NCI-H524 (cell line): ENCODE measurements at regions not wholly inside any gene's neighbourhood (a gene's known extent, or its start where the extent isn't known, plus 50 kb on each side); places are given as distances from the start of the nearest gene placed in this dataset.

Source experiments
- DNase-seq, 2 experiments: peaks; one replicate each; lab custom pipeline; 2025; lab: John Stamatoyannopoulos, UW

DNA sequence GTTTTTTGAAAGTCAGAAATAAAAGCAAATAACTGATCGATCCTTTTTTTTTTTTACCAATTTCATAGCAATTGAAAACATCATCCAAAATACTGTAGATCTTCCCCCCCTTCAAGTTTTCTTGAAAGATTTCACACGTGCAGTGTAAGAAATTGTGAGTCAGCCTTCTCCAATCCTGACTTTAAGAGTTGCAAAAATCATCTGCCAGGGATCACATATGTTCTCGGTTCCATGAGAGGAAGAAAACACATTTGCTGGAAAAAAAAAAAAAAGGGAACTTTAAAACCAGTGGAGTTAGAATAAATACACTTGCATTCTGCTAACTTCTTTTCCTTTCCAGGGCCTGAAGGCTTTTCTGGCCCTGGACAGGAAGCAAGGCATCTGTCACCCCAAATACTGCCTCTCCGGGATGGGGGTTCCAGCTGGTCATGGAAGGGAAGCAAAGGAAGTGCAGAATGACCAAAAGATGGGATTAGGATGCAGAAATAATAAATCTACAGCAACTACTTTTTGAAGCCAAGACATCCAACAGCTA is 198.4 kb upstream of the KIAA1217 start:
- no peak for DNase-seq

DNA sequence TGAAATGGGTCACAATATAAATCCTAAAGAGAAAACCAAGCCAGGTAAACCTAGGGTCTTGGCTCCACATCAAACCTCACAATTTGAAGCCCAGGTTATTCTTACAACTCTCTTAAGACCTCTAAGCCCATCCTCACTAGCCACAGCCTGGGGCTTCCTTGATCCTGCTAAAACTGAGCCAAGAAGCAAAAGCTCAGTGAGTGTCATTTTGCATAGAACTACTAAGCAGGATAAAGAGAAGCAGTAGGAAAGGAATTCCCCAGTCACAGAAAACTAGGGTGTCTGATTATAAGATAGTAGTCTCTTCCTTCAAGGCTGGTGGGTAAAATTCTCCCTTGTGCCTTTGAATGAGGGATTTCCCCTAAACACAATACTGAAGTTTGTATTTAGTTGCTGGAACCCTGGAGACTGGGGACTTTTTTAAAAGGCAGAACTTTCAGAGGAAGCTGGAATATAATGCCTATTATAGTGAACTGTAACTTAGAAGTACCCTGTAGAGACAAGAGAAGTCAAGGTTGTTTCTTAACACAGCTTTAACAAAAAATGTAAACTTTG is 196.6 kb upstream of the KIAA1217 start:
- no peak for DNase-seq

DNA sequence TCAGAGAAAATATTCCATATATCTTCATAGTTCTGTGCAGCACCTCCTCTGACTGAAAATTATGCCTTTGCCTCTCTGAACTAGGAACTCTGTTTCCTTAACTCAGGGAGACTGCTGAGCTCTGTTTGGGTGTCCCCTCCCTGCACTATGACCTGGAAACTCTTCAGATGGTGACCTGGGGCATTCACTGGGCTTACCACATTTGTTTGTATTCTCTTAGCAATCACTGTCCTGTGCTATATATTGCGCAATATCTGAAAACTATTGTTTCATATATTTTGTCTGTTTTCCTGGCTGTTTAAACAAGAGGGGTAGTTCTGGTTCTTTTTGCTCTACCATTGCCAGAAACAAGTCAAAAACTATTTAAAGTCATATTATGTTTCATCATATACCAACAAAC is 181.8 kb upstream of the KIAA1217 start:
- no peak for DNase-seq

DNA sequence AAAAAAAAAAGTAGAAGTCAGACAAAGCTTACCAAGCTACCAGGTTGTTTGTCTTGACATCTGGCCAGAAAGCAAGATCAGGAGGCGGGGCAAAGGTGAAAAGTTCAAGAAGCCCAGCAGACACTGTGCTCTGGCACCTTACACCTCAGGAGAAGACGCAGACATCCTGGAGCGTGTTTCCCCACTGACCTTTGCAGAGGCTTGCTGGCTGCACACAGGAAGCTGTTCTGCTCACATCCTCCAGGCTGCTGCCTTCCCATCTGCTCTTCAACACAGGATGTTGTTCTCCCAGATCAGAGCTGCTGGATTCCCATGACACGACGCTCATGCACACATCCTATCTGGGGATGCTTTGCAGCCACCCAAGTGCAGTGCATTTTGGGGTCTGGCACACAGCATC is 174.4 kb upstream of the KIAA1217 start:
- DNase-seq: no peak

DNA sequence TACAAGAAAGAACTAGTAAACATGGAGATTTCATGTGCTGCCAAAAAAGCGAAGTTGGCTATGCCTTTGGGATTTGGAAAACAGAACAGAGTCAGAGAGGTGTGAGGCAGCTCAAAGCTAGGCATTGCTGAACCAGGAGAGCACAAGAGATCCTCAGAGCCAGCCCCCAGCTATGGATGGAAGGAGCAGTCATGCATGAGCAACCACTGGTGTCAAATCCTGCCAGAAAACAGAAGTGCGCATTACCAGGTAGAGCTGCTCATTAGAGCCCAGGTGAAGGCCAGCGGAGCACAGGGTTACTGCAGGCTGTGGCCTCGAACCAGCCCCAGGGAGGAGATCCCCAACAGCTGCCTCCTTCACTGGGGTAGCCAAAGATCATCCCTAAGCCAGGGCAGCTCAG is 173.2 kb upstream of the KIAA1217 start:
- no peak for DNase-seq

DNA sequence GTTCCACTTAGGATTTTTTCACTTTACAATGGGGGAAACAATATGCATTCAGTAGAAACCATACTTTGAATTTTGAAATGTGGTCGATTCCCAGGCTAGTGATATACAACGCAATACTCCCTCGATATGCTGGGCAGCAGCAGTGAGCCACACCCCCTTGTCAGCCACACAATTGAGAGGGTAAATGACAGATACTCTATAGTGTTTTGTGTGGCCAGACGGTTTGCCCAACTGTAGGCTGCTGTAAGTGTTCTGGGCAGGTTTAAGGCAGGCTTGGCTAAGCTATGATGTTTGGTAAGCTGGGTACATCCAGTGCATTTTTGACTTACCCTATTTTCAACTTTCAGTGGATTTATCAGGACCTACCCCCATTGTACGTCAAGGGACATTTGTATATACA is 169.6 kb upstream of the KIAA1217 start:
- DNase-seq: no peak

DNA sequence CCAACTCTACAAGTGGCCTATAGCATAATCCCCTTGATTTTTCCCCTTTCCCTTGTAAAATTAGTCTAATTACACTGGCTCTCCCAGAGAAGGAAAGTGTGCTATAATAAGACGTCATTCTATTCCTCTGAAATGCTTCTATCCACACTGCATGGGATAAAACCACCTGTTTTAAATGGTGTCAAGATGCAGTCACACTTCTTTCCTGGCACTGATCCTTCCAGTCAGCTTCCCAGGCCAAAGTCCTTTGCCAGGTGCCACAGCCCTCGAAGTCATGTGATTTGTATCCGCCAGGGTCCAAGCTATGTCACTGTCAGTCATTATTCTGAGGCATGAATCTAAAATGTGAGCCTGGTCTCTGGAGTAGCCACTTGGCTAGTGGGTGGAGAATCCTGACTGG is 169.0 kb upstream of the KIAA1217 start:
- DNase-seq: no peak

DNA sequence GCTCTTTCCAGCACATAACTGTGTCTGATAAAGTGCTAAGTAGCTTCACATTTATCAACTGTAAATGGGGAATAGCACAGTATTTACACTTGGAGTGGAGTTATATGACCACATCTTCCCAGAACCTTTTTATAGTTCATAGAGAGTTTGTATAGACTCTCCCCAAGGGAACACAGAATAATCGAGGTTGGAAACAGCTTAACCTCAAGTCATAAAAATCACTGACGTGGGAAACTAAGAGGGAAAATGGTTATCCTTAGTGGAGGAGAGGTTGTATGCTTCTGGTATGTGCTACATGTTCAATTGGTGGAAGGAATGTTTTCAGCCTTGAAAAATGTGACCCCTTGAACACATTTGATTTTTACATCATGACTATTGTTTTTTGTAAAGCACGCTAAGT is 167.9 kb upstream of the KIAA1217 start:
- no peak for DNase-seq

DNA sequence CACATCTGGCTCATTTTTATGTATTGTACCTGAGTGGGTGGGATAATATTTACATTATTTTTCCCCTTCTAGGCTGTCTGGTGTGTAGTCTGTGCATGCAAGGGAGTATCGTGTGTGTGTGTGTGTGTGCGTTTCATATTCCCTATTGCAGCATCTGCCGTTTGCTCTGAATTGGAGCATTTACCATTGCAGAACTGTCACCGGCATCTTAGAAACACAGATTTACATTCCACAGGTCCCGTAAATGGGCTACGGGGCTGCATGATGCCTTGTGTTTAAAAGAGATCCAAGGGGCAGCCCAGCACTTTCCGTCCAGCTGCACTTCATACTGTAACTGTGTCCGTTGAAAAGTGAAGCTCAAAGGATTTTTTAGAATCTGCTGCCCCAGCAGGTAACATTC is 167.1 kb upstream of the KIAA1217 start:
- no peak for DNase-seq

DNA sequence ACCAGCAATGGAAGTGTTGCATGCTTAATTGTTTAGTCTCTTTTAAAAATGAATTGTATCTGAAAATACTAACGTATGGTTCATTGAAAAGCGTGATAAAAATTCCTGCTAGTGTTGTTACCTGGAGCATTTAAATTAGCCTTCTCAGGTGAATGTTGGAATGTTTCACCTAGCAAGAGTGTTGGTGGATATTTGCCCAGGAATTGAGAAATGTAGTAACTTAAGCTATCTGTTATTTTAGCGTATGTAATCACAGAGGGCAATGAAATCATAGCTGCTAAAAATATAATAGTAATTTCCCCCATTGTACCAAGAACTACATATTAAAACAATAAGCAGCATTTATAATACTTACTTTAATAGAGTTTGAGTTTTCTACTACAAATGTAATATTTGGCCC is 166.1 kb upstream of the KIAA1217 start:
- no peak for DNase-seq

DNA sequence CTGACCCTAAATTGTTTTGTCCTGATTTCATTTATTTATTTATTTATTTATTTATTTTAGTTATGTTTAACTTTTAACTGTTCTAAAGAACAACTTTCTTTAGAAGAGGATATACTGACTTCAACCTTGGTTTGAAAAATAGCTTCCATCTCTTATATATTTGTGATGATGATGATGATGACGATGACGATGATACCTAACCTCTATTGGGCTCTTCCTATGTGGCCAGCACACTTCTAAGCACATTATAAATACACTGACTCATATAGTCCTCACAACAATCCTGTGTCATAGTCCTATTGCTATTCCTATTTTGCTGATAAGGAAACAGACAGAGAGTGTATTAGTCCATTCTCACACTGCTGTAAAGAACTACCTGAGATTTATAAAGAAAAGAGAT is 162.9 kb upstream of the KIAA1217 start:
- DNase-seq: no peak

DNA sequence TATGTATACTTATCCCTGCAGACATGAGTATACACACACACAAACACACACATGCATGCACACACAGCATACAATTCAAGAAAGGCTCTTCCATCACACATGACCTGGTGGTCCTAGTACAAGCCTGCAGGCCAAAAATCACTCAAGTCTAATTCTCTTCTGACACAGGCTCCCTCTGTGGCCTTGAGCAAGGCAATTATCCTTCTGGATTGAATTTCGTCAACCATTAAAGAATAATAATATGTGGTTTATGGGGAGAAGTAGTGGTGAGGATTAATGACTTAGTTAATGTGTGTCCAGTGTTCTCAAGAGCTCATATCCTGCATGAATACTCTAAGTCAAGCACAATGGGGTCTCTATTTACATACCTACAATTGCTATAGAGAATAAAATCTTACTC is 161.8 kb upstream of the KIAA1217 start:
- no peak for DNase-seq

DNA sequence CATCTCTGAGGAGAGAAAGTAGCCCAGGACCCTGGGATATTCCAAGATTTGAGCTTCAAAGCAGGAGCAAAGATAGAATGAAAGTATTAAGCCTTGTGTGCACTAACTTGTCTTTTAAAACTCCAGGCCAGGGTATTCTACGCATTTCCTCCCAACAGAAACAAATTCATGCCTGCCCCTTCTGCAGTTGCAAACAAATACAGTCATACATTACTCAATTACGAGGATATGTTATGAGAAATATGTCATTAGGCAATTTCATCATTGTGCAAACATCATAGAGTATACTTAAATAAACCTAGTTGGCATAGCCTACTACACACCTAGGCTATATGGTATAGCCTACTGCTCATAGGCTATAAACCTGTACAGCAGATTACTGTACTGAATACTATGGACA is 154.5 kb upstream of the KIAA1217 start:
- DNase-seq: no peak

DNA sequence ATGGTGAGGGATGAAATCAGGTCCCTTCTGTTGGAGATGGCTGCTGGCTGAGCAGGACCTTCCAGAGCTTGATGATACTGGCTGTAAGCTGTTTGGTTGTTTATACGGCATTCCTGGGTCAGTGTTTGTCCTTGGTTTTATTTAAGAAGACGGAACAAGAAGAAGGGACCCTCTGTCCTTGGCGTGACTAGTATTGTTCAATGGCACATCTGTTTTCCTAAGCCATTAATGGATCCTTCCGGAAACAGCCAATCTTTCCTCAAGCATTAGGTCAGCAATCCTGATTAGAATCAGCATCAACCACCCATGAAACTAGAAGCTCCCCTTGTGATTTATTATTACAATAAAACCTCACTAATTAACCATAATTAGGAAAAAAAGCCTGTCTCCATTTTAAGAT is 128.7 kb upstream of the KIAA1217 start:
- no peak for DNase-seq

DNA sequence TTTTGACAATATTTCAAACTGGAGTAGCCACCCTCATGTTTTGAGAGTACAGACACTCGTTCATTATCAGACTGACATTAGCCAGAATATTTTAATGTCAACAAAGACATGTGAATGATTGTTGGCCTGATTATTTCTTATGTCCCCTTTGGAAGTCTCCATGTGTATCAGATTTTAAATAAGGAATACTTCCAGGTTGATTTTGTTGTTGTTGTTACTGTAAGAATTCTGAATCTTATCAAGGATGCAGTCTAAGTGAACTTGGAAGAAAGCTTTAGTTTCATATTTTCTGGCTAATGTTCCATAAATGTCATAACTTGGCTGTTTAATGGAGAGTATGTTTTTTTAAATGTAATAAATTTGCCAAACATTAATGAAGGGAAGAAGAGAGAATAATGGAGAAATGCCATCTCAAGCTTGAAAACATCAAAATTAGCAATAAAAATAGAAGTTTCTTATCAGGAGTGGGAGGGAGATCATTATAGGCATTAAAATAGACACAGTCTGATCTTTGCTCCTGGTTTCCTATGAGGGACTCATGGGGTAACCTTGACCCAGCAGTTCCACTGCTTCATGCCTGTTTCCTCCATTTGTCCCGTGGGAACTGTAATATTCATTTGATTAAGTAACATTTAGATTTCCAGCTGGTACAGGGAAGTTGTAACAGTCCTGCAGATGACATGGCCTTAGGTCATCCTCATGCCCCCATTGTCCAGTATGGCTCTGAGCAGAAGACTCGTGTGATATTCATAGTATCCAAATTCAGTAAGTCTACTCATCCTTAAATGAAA is 122.4 kb upstream of the KIAA1217 start:
- no peak for DNase-seq

DNA sequence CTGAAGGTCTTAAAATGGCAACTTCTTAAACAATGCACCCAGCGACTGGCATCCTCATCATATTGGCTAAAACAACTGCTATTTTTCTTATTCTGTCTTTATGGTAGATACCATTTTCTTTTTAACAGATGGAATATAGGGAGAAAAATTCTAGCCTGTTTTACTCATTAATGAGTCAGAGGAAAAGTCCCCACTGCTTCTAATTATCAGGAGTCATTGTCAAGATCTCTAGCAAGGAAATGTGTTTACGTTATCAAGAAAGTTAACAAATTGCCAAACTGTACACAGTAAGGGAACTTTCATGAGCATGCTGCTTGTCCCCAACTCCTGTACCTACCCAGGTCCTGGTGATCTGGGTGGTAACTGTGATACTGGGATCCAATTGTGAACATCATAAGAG is 117.7 kb upstream of the KIAA1217 start:
- no peak for DNase-seq

DNA sequence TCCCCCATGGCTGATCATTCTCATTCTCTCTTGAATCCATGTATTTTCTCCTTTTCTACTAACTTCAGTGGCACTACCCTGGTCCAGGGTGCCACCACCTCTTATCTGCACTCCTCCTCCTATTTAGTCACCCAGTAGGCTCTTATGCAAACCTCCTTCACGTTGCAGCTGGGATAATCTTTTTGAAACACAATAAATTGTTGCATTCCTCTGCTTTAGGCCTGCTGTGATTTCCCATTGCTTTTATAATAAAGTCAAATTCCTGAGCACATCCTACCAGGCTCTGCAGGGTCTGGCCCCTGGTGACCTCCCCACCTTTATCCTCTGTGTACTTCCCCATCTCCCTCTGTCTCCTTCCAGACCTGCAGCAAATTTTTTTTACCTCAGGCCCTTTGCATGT is 112.7 kb upstream of the KIAA1217 start:
- DNase-seq: no peak

DNA sequence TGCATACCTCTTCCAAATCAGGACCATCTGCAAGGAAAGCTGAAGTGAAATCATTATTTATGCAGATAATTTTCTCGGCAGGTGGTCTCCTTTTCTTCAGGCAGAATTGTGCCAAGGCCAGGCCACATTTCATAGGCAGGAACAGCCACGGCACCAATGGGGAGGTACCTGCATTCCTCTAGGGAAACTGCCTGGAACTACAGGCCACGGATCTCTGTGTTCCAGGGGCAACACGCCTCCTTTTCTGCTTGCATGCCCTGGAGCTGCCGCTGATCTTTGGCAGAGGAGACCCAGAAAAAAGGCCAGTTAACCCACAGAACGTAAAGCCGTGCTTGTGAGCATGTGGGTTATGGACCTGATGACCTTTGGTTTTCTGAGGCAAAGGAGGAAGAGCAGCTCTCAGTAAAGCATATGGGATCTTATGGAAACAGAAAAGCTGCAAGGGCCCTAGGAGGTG is 111.2 kb upstream of the KIAA1217 start:
- peak in 1 of 2 experiments; percentile 25 for DNase-seq

DNA sequence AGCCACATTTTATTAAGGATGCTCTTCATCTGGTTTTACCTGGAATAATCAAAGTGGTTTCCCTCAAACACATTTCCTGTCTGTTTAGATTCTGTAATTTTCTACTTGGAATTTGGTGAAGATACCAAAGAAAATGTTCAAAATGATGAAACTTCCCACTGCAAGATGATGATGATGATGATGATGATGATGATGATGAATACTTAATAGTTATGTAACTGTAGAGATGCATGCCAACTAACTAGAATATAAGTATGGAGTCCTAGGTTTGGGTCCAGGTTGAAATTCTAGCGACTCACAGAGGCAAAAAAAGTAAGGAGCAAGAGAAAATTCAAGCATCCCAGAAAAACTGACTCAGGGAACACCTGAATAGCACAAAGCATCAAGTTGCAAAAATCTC is 104.0 kb upstream of the KIAA1217 start:
- no peak for DNase-seq

DNA sequence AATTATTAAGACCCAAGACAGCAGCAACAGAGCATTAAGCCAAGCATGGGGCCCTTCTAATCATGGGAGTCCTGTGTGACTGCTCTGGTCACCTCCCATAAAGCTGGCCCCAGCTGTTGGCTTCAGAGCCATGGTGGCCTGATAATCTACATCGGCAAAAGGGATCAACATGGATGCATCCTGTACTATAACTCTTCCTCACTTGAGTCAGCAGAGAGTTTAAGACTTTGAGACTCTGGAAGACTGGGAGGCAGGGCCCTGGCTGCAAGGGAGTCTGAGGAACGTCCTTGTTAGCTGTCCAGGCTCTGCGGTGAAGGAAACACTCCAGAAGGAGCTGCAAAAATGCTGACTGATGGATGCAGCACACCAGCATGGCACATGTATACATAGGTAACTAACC is 95.0 kb upstream of the KIAA1217 start:
- DNase-seq: peak in 1 of 2 experiments; percentile 18

DNA sequence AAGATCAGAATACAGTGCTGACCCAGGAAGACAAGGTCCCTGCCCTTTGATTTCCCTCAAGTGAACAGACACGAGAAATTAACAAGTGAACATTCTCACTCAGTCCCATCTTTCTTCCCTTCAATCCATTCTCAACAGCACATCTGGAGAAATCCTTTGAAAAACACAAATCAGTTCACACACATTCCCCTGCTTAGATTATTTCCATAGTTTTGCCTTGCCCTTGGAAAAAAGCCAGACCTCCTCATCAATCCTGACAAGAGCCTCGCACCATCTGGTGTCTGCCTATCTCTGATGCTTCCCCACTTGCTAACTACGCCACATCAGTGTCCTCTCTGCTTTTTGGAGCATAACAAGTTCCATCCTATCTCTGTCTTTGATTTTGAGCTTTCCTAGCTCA is 94.4 kb upstream of the KIAA1217 start:
- DNase-seq: peak; percentile 69 to 84

DNA sequence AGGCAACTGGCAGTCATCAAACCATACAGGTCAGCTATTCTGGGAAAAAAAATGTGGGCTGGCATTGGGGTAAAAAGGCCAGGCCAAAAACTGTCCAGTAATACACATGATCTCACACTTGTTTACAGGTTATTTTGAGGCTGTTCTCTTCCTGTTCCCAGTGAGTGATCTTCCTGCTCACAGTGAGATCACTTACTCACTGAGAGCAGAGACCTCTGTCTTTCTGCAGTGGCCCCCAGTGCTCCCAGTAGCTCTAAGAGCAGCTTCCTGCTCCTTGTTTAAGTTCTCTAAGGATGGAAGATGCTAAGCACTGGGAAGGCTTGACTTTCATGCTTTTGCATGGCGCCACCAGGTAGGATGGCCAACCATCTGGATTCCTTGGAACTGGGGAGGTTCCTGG is 93.5 kb upstream of the KIAA1217 start:
- DNase-seq: no peak

DNA sequence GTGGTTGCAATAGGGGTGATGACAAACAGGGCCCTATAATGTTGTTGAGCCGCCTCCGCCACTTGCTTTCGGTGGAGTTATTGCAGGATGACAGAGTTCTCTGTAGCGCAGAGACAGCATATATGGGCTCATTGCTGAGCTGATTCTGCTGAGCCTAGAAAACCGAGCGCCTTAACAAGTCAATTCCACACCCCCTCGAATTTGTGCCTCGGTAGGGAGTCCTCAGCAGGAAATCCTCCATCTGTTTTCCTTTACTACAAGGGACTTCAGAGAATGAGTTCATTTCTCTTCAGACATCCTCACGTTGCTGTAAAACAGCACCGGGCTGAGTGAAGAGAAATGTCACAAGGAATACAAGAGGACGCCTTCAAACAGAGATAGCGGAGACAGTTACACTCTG is 90.7 kb upstream of the KIAA1217 start:
- DNase-seq: peak; percentile 30 to 81

DNA sequence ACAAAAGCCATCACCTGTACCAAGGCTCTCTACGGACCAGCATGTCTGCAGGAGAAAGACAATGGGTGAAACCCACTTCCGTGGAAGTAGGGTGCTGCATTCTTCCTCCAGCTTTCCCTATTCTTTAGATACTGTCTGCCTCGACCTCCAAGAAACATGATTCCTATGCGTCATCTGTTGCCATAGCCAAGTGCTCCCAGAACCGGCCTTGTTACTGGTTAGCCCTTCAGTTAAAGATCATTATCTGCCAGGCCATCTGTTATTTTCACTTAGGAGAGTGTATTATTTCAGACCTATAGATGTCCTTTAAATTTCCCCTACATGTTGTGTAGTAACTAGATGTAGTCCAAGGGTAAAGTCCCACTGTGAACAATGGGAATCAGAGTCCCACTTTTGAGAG is 89.0 kb upstream of the KIAA1217 start:
- DNase-seq: peak; percentile 35 to 84
